A549 (cell line): ENCODE measurements at regions not wholly inside any gene's neighbourhood (a gene's known extent, or its start where the extent isn't known, plus 50 kb on each side); places are given as distances from the start of the nearest gene placed in this dataset.

Source experiments
- ATAC-seq, 2 experiments: fragments of 200-7000 bp in 1 of 2; fragments of >200 bp in 1 of 2; cut with Nextera tagmentation in 1 of 2; cut with Tn5 transposase in 1 of 2; 3 replicates each; pipeline versions ENCODE4 v1.8.0 to v1.9.1; 2018 to 2020; ENCODE audit warnings: mild to moderate bottlenecking in 1 of 2, moderate library complexity in 1 of 2
- CTCF ChIA-PET: fragments of 300-600 bp; sonication (Branson Sonifier 250); formaldehyde crosslinking; extraction: SDS; loops from one replicate; lab custom pipeline; 2021; ENCODE audit warnings: antibody characterized with exemption, inconsistent platforms; lab: Yijun Ruan, JAX
- POLR2A ChIA-PET: fragments of 350-600 bp; formaldehyde crosslinking; extraction: SDS; loops from one replicate; lab custom pipeline; 2021; ENCODE audit warnings: antibody characterized with exemption, inconsistent platforms; lab: Yijun Ruan, JAX
- DNase-seq, 2 experiments: peaks; one replicate each; pipeline versions ENCODE4 v3.0.0 to v3.0.0-alpha.2; 2011 to 2016; ENCODE audit warnings: low read depth in 1 of 2, low spot score in 1 of 2
- FAIRE-seq: peaks from 2 replicates; lab custom pipeline; 2011; peaks lifted over from hg19 to GRCh38; lab: Jason Lieb, UNC
- H3K27ac ChIP-seq, 2 experiments: fragments of >200 bp; sonication (Bioruptor Twin); formaldehyde crosslinking; 3 replicates each; pipeline ENCODE4 v1.5.1; 2016 to 2017
- H3K4me1 ChIP-seq: fragments of >200 bp; sonication (Bioruptor Twin); formaldehyde crosslinking; 3 replicates; pipeline ENCODE4 v1.6.1; 2016
- H3K4me2 ChIP-seq: fragments of >200 bp; sonication (Bioruptor Twin); formaldehyde crosslinking; 3 replicates; pipeline ENCODE4 v1.6.1; 2016
- H3K4me3 ChIP-seq: fragments of >200 bp; sonication (Bioruptor Twin); formaldehyde crosslinking; 3 replicates; pipeline ENCODE4 v1.5.1; 2016
- H3K9me3 ChIP-seq: fragments of >200 bp; sonication (Bioruptor Twin); formaldehyde crosslinking; 3 replicates; pipeline ENCODE4 v1.6.1; 2016
- BHLHE40 ChIP-seq: IDR thresholded peaks from 2 replicates; pipeline ENCODE4 v1.6.1; 2012; ENCODE audit warnings: low read depth, low read length, inconsistent platforms
- CBX8 ChIP-seq: fragments of 200-600 bp; sonication (generic); IDR thresholded peaks from 2 replicates; pipeline ENCODE4 v1.6.1; 2016
- CEBPB ChIP-seq, 2 experiments: fragments of >200 bp in 1 of 2; sonication (Bioruptor Twin) in 1 of 2; formaldehyde crosslinking in 1 of 2; IDR thresholded peaks; 2 replicates each; pipeline ENCODE4 v1.6.1; 2012 to 2016
- CHD2 ChIP-seq: fragments of 150-350 bp; IDR thresholded peaks from 2 replicates; pipeline ENCODE4 v1.6.1; 2014; ENCODE audit warnings: low read length; ENCODE audit not compliant: partially characterized antibody
- E2F6 ChIP-seq: IDR thresholded peaks from 2 replicates; pipeline ENCODE4 v1.6.1; 2012; ENCODE audit warnings: low read depth, borderline replicate concordance
- EHF ChIP-seq: fragments of 250-450 bp; sonication (Bioruptor Pico); IDR thresholded peaks from 2 replicates; pipeline ENCODE4 v1.5.0; 2020; ENCODE audit warnings: mild to moderate bottlenecking
- ELK1 ChIP-seq: fragments of 150-350 bp; IDR thresholded peaks from 2 replicates; pipeline ENCODE4 v1.6.1; 2014; ENCODE audit warnings: low read depth, mild to moderate bottlenecking, low read length
- EP300 ChIP-seq, 2 experiments: fragments of >200 bp; sonication (Bioruptor Twin); formaldehyde crosslinking; IDR thresholded peaks; 2 replicates in 1 of 2; 3 replicates in 1 of 2; pipeline ENCODE4 v1.6.1; 2016 to 2017
- FOSL2 ChIP-seq, 2 experiments: fragments of 450-650 bp in 1 of 2; fragments of >200 bp in 1 of 2; sonication (Bioruptor Twin) in 1 of 2; formaldehyde crosslinking; IDR thresholded peaks; 2 replicates each; pipeline versions ENCODE4 v1.5.0 to v1.6.1; 2016 to 2020; ENCODE audit warnings: mild to moderate bottlenecking in 1 of 2, moderate library complexity in 1 of 2
- HDAC2 ChIP-seq: fragments of 200-600 bp; sonication (generic); IDR thresholded peaks from 2 replicates; pipeline ENCODE4 v1.6.1; 2016
- HOXA7 ChIP-seq: fragments of 250-450 bp; sonication (Bioruptor Pico); IDR thresholded peaks from 2 replicates; pipeline ENCODE4 v1.5.0; 2020; ENCODE audit warnings: mild to moderate bottlenecking, moderate library complexity
- JUN ChIP-seq, 2 experiments: fragments of >200 bp; sonication (Bioruptor Twin); formaldehyde crosslinking; IDR thresholded peaks; 2 replicates in 1 of 2; 3 replicates in 1 of 2; pipeline ENCODE4 v1.6.1; 2016 to 2017
- MAFK ChIP-seq: fragments of 450-650 bp; IDR thresholded peaks from 2 replicates; pipeline ENCODE4 v1.6.1; 2014; ENCODE audit not compliant: partially characterized antibody
- MAX ChIP-seq: IDR thresholded peaks from 2 replicates; pipeline ENCODE4 v1.6.1; 2012
- NPAS2 ChIP-seq: fragments of 250-450 bp; sonication (Bioruptor Pico); IDR thresholded peaks from 2 replicates; pipeline ENCODE4 v1.8.0; 2022; ENCODE audit warnings: mild to moderate bottlenecking, moderate library complexity, borderline replicate concordance
- RARB ChIP-seq: fragments of 250-450 bp; sonication (Bioruptor Pico); IDR thresholded peaks from 2 replicates; pipeline ENCODE4 v1.8.0; 2021; ENCODE audit warnings: mild to moderate bottlenecking, moderate library complexity
- SMC3 ChIP-seq: fragments of >200 bp; sonication (Bioruptor Twin); formaldehyde crosslinking; IDR thresholded peaks from 3 replicates; pipeline ENCODE4 v1.6.1; 2018; ENCODE audit warnings: inconsistent platforms
- SREBF2 ChIP-seq: fragments of 450-650 bp; IDR thresholded peaks from 2 replicates; pipeline ENCODE4 v1.6.1; 2014; ENCODE audit warnings: mild to moderate bottlenecking, moderate library complexity
- TP53 ChIP-seq: fragments of 250-450 bp; sonication (Bioruptor Pico); IDR thresholded peaks from 2 replicates; pipeline ENCODE4 v1.5.0; 2021; ENCODE audit warnings: mild to moderate bottlenecking, moderate library complexity
- ZFP36 ChIP-seq: fragments of 450-650 bp; IDR thresholded peaks from 2 replicates; pipeline ENCODE4 v1.6.1; 2014; ENCODE audit warnings: borderline replicate concordance; ENCODE audit not compliant: partially characterized antibody
- WGBS: methylation state at CpG from one replicate; pipeline ENCODE4 v1.1.6; 2017; ENCODE audit errors: missing lambda C conversion rate; 5-methylcytosine and 5-hydroxymethylcytosine counted together

DNA sequence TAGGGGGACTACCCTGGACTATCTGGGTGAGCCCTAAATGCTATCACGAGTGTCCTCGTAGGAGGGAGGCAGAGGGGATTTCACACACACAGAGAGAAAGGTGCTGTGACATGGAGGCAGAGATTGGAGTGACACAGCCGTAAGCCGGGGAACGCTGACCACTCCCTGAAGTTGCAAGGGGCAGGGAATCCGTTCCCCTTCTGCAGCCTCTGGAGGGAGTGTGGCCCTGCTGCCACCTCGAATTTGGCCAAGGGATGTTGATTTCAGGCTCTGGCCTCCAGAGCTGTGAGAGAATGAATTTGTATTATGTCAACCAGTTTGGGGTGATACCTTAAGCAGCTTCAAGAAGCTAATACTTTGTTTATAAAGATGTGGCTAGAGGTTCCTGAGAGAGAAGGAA is 137.7 kb downstream of the ACTL8 start:
- TF ChIP-seq CEBPB (IDR thresholded peaks at IDR 0.05), result no peak
- TF ChIP-seq CBX8, result no peak
- TF ChIP-seq ELK1, result no peak
- TF ChIP-seq TP53, result no peak
- TF ChIP-seq MAX, result no peak
- TF ChIP-seq CHD2, result no peak
- TF ChIP-seq RARB (CRISPR knock-in tag), result no peak
- TF ChIP-seq HOXA7 (CRISPR knock-in tag), result no peak
- ATAC-seq (no peak), FAIRE-seq (no peak), DNase-seq (no peak)
- no peak overlapping the region for H3K4me3 ChIP-seq
- no peak overlapping the region for H3K27ac ChIP-seq
- H3K9me3 ChIP-seq, result no peaks in the 10 kb centered on the region
- WGBS, result 77% methylated on average over 7 of the region's 7 CpGs
- no peak overlapping the region for H3K4me2 ChIP-seq
- 0 out of 3 replicates have a peak, but pooled peaks cover 2% of the 10 kb centered on the region for H3K4me1 ChIP-seq
- ChIA-PET CTCF (interaction anchor here (1.2 kb wide), 1 partner anchor 28 kb away, joined by 4 read pairs; no protein-coding TSS in a partner anchor), POLR2A (no interaction called here)

DNA sequence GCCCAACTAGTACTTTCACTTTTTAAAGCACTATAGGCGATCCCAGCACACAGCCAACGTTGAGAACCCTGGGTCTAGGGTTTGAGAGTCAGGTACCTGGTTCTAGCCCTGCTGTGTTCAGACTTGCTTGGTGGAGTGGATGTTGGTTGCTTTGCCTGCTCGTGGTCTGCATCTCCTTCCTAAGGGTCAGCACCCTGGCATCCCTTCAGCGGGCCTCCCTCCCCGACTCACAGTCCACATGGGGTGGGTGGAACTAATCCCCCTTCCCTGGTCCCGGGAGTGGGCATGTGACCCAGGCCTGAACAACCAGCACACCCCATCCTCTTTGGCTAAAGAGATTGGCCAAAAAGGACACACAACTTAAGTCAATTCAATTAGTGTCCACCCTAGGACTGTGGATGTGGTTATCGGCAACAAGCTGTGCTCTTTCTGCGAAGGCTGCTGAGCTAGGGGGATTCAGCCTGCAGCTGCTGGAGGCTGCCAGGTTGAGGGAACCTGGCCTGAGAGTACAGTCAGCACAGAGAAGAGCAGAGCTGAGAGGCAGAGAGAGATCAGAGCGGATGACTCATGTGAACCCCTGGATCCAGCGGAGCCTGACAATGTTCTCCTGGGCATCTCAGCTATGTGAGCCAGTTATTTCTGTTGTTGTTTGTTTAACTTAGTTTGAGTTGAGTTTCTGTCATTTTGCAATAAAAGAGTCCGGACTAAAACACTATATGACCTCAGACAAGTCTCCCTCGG is 138.9 kb downstream of the ACTL8 start:
- ATAC-seq (peak; percentile 63 to 64; a peak in 4 of 6 replicates), FAIRE-seq (no peak), DNase-seq (no peak)
- H3K4me2 ChIP-seq, result no peak overlapping the region
- POLR2A ChIA-PET, result no interaction called here
- CTCF ChIA-PET, result no interaction called here
- WGBS, result 33% methylated on average over 9 of the region's 12 CpGs
- H3K27ac ChIP-seq, result no peak overlapping the region
- 0 out of 3 replicates have a peak, but pooled peaks cover 2% of the 10 kb centered on the region for H3K4me1 ChIP-seq
- no peak for TF ChIP-seq BHLHE40
- TF ChIP-seq EP300 (IDR thresholded peaks at IDR 0.05), result no peak
- TF ChIP-seq HDAC2, result no peak
- TF ChIP-seq SREBF2, result no peak
- no peak for TF ChIP-seq TP53
- TF ChIP-seq FOSL2 (IDR thresholded peaks at IDR 0.05), result peak; percentile 7; the same call in 1 of the 2 replicates
- TF ChIP-seq FOSL2 (CRISPR knock-in tag; IDR thresholded peaks at IDR 0.05), result no peak
- TF ChIP-seq, all 56 proteins: peak for 1
- H3K9me3 ChIP-seq, result no peaks in the 10 kb centered on the region
- no peak overlapping the region for H3K4me3 ChIP-seq

GRCh38 chr1:17895401-17895800 is 140.3 kb downstream of the ACTL8 start:
- Histone ChIP-seq H3K27ac (no peak overlapping the region), H3K4me3 (no peak overlapping the region), H3K9me3 (no peaks in the 10 kb centered on the region), H3K4me2 (no peak overlapping the region), H3K4me1 (0 out of 3 replicates have a peak, but pooled peaks cover 2% of the 10 kb centered on the region)
- TF ChIP-seq JUN (IDR thresholded peaks at IDR 0.05), result no peak
- no peak for TF ChIP-seq SMC3
- no peak for TF ChIP-seq EHF
- no peak for TF ChIP-seq CEBPB (IDR thresholded peaks at IDR 0.05)
- no peak for TF ChIP-seq CHD2
- CTCF ChIA-PET, result no interaction called here
- POLR2A ChIA-PET, result no interaction called here
- ATAC-seq, result no peak
- 16% methylated on average over 4 of the region's 4 CpGs for WGBS
- no peak for FAIRE-seq
- no peak for DNase-seq

- ATAC-seq (no peak), FAIRE-seq (no peak), DNase-seq (no peak)
- TF ChIP-seq MAFK (no peak), EHF (no peak), JUN (IDR thresholded peaks at IDR 0.05) (no peak), E2F6 (no peak), NPAS2 (CRISPR knock-in tag) (no peak), CBX8 (no peak), ZFP36 (no peak), ELK1 (no peak)
- Histone ChIP-seq H3K4me3 (no peak overlapping the region), H3K9me3 (no peaks in the 10 kb centered on the region), H3K27ac (no peak overlapping the region), H3K4me1 (0 out of 3 replicates have a peak, but pooled peaks cover 2% of the 10 kb centered on the region), H3K4me2 (no peak overlapping the region)
- CTCF ChIA-PET, result no interaction called here
- 51% methylated on average over 7 of the region's 8 CpGs for WGBS
- POLR2A ChIA-PET, result no interaction called here
These were observed 140.9 kb downstream of the ACTL8 start for GRCh38 chr1:17895986-17896385.
